CD14-positive monocyte (primary cell): ENCODE measurements at regions not wholly inside any gene's neighbourhood (a gene's known extent, or its start where the extent isn't known, plus 50 kb on each side); places are given as distances from the start of the nearest gene placed in this dataset.

Experiments
- DNase-seq, 3 donors: peaks; one replicate each; pipeline ENCODE4 v3.0.0-alpha.2; 2011 to 2022
- H2AFZ ChIP-seq: 2 replicates; pipeline ENCODE4 v1.6.0; 2012; ENCODE audit warnings: mild to moderate bottlenecking, low read depth, low read length, inconsistent platforms; ENCODE audit not compliant: insufficient read depth, poor library complexity, severe bottlenecking
- H3K27ac ChIP-seq, 2 donors: 1 replicate in 1 of 2; 2 replicates in 1 of 2; pipeline ENCODE4 v1.5.1; 2012 to 2013; ENCODE audit warnings: low read length in 2 of 2, control low read depth in 1 of 2, inconsistent platforms in 1 of 2, low read depth in 1 of 2, mild to moderate bottlenecking in 1 of 2
- H3K27me3 ChIP-seq, 2 donors: one replicate each; pipeline versions ENCODE4 v1.6.0 to v1.6.1; 2011 to 2013; ENCODE audit warnings: low read length in 2 of 2; ENCODE audit not compliant: control insufficient read depth in 2 of 2, insufficient read depth in 2 of 2
- H3K36me3 ChIP-seq, 2 donors: replicated peaks in 1 of 2; 1 replicate in 1 of 2; 2 replicates in 1 of 2; pipeline versions ENCODE4 v1.5.1 to v1.6.1; 2012 to 2013; ENCODE audit warnings: low read length in 2 of 2, control low read depth in 1 of 2, inconsistent platforms in 1 of 2, mild to moderate bottlenecking in 1 of 2; ENCODE audit not compliant: insufficient read depth in 2 of 2, control insufficient read depth in 1 of 2
- H3K4me1 ChIP-seq, 2 donors: 1 replicate in 1 of 2; 2 replicates in 1 of 2; pipeline versions ENCODE4 v1.5.1 to v1.6.1; 2012 to 2013; ENCODE audit warnings: low read length in 2 of 2, control low read depth in 1 of 2, inconsistent platforms in 1 of 2, mild to moderate bottlenecking in 1 of 2, moderate library complexity in 1 of 2; ENCODE audit not compliant: insufficient read depth in 2 of 2, control insufficient read depth in 1 of 2
- H3K4me2 ChIP-seq: replicated peaks from 2 replicates; pipeline ENCODE3; 2012; ENCODE audit warnings: low read length, moderate library complexity, mild to moderate bottlenecking; ENCODE audit not compliant: poor library complexity, severe bottlenecking; ENCODE audit errors: extremely low read depth
- H3K4me3 ChIP-seq, 3 experiments: fragments of 200-600 bp in 1 of 3; sonication (generic) in 1 of 3; replicated peaks in 1 of 3; 1 replicate in 2 of 3; 2 replicates in 1 of 3; pipeline ENCODE4 v1.5.1; 2011 to 2013; ENCODE audit warnings: low read length in 3 of 3, mild to moderate bottlenecking in 3 of 3, control low read depth in 2 of 3, low read depth in 2 of 3, inconsistent platforms in 1 of 3, moderate library complexity in 1 of 3
- H3K79me2 ChIP-seq: 2 replicates; pipeline ENCODE4 v1.6.0; 2012; ENCODE audit warnings: mild to moderate bottlenecking, control low read depth, inconsistent platforms, low read length, moderate library complexity; ENCODE audit not compliant: insufficient read depth
- H3K9ac ChIP-seq: 2 replicates; pipeline ENCODE4 v1.6.0; 2017; ENCODE audit warnings: low read length, mild to moderate bottlenecking; ENCODE audit not compliant: insufficient read depth, poor library complexity, severe bottlenecking
- H3K9me3 ChIP-seq, 2 donors: replicated peaks in 1 of 2; 1 replicate in 1 of 2; 2 replicates in 1 of 2; pipeline versions ENCODE4 v1.5.1 to v1.6.1; 2012 to 2013; ENCODE audit warnings: low read length in 2 of 2, control low read depth in 1 of 2; ENCODE audit not compliant: control insufficient read depth in 1 of 2, insufficient read depth in 1 of 2
- H4K20me1 ChIP-seq: 2 replicates; pipeline ENCODE4 v1.6.0; 2012; ENCODE audit warnings: mild to moderate bottlenecking, low read length, control low read depth, moderate library complexity; ENCODE audit not compliant: insufficient read depth
- H3K27ac Mint-ChIP-seq, 7 donors: one replicate each; pipeline ENCODE4 v1.8.0; 2020; ENCODE audit warnings: mild to moderate bottlenecking in 7 of 7, mixed read lengths in 7 of 7, moderate library complexity in 6 of 7, inconsistent platforms in 2 of 7
- H3K27me3 Mint-ChIP-seq, 3 donors: one replicate each; pipeline ENCODE4 v1.8.0; 2021 to 2022; ENCODE audit warnings: low read depth in 3 of 3, mild to moderate bottlenecking in 3 of 3, mixed read lengths in 3 of 3, moderate library complexity in 3 of 3, inconsistent platforms in 1 of 3
- H3K36me3 Mint-ChIP-seq, 2 donors: one replicate each; pipeline ENCODE4 v1.8.0; 2020; ENCODE audit warnings: mixed read lengths in 2 of 2, inconsistent platforms in 1 of 2, mild to moderate bottlenecking in 1 of 2
- H3K4me1 Mint-ChIP-seq: one replicate; pipeline ENCODE4 v1.8.0; 2020; ENCODE audit warnings: mild to moderate bottlenecking, mixed read lengths
- H3K4me3 Mint-ChIP-seq, 2 donors: one replicate each; pipeline ENCODE4 v1.8.0; 2020; ENCODE audit warnings: mild to moderate bottlenecking in 2 of 2, mixed read lengths in 2 of 2, moderate library complexity in 1 of 2
- H3K9me3 Mint-ChIP-seq, 7 donors: one replicate each; pipeline ENCODE4 v1.8.0; 2020 to 2022; ENCODE audit warnings: mixed read lengths in 7 of 7, mild to moderate bottlenecking in 6 of 7, moderate library complexity in 6 of 7, inconsistent platforms in 2 of 7
- CTCF ChIP-seq: fragments of 200-600 bp; IDR thresholded peaks from one replicate; pipeline ENCODE4 v1.8.0; 2022; ENCODE audit warnings: antibody characterized with exemption, mild to moderate bottlenecking
- WGBS: methylation state at CpG from one replicate; pipeline ENCODE4 v1.1.5; 2013; ENCODE audit warnings: missing lambda C conversion rate; ENCODE audit not compliant: insufficient coverage; 5-methylcytosine and 5-hydroxymethylcytosine counted together
- intact Hi-C, 2 donors: fragments of 100-400 bp; cut with micrococcal nuclease; formaldehyde crosslinking; loops; one replicate each; pipeline versions ENCODE4 v1.15.0 to v1.15.1; 2023

- no peak overlapping the region for H3K4me3 Mint-ChIP-seq
- Histone ChIP-seq H2AFZ (no peak overlapping the region), H3K4me1 (no peaks in the 10 kb centered on the region), H4K20me1 (no peaks in the 10 kb centered on the region), H3K4me2 (no peak overlapping the region), H3K27me3 (no peaks in the 10 kb centered on the region), H3K9ac (no peak overlapping the region), H3K79me2 (no peaks in the 10 kb centered on the region), H3K9me3 (no peaks in the 10 kb centered on the region), H3K27ac (no peak overlapping the region), H3K4me3 (no peak overlapping the region), H3K36me3 (no peaks in the 10 kb centered on the region)
- no peaks in the 10 kb centered on the region for H3K27me3 Mint-ChIP-seq
- no peak overlapping the region for H3K27ac Mint-ChIP-seq
- TF ChIP-seq CTCF = no peak
- no peak for DNase-seq
- intact Hi-C loops = no loop called here
- H3K36me3 Mint-ChIP-seq = no peaks in the 10 kb centered on the region
- no peaks in the 10 kb centered on the region for H3K4me1 Mint-ChIP-seq
- H3K9me3 Mint-ChIP-seq = peaks cover 0 to 3% (median 0%) of the 10 kb centered on the region in 7 donors
Observed at GRCh38 chr3:35987386-35987785, 348.1 kb downstream of the ARPP21 start.

GRCh38 chr3:35992041-35992440 lies 352.7 kb downstream of the ARPP21 start:
- no CpG with 5 or more reads among the region's 2 CpGs for WGBS
- no peak overlapping the region for H3K4me2 ChIP-seq
- H3K4me3 Mint-ChIP-seq = no peak overlapping the region
- H3K27me3 Mint-ChIP-seq = peaks cover 0 to 2% (median 0%) of the 10 kb centered on the region in 3 donors
- H3K27ac ChIP-seq = no peak overlapping the region
- H3K4me1 ChIP-seq = no peaks in the 10 kb centered on the region
- H3K79me2 ChIP-seq = no peaks in the 10 kb centered on the region
- no peak for TF ChIP-seq CTCF
- no peaks in the 10 kb centered on the region for H4K20me1 ChIP-seq
- no peak overlapping the region for H3K27ac Mint-ChIP-seq
- intact Hi-C loops = no loop called here
- no peak for DNase-seq
- no peaks in the 10 kb centered on the region for H3K27me3 ChIP-seq
- H3K9ac ChIP-seq = no peak overlapping the region
- no peak overlapping the region for H2AFZ ChIP-seq
- H3K4me3 ChIP-seq = no peak overlapping the region
- peaks cover 2 to 11% (median 4%) of the 10 kb centered on the region in 7 donors for H3K9me3 Mint-ChIP-seq
- no peaks in the 10 kb centered on the region for H3K9me3 ChIP-seq
- H3K36me3 ChIP-seq = no peaks in the 10 kb centered on the region
- no peaks in the 10 kb centered on the region for H3K4me1 Mint-ChIP-seq
- H3K36me3 Mint-ChIP-seq = no peaks in the 10 kb centered on the region
